GM21515 (cell line): ENCODE measurements at regions not wholly inside any gene's neighbourhood (a gene's known extent, or its start where the extent isn't known, plus 50 kb on each side); places are given as distances from the start of the nearest gene placed in this dataset.

Experiments
- ATAC-seq: cut with Tn5 transposase; IDR thresholded peaks from one replicate; pipeline ENCODE4 v1.9.1; 2021; ENCODE audit not compliant: unreplicated experiment

- no peak for ATAC-seq
These were observed 678.2 kb upstream of the FAM241A start for GRCh38 chr4:111466811-111467604.

GRCh38 chr4:111475001-111475400 lies 670.3 kb upstream of the FAM241A start:
- no peak for ATAC-seq

- ATAC-seq: no peak
These were observed 669.6 kb upstream of the FAM241A start for GRCh38 chr4:111475666-111476065.

- ATAC-seq: no peak
These were observed 664.7 kb upstream of the FAM241A start for GRCh38 chr4:111480510-111480909.

DNA sequence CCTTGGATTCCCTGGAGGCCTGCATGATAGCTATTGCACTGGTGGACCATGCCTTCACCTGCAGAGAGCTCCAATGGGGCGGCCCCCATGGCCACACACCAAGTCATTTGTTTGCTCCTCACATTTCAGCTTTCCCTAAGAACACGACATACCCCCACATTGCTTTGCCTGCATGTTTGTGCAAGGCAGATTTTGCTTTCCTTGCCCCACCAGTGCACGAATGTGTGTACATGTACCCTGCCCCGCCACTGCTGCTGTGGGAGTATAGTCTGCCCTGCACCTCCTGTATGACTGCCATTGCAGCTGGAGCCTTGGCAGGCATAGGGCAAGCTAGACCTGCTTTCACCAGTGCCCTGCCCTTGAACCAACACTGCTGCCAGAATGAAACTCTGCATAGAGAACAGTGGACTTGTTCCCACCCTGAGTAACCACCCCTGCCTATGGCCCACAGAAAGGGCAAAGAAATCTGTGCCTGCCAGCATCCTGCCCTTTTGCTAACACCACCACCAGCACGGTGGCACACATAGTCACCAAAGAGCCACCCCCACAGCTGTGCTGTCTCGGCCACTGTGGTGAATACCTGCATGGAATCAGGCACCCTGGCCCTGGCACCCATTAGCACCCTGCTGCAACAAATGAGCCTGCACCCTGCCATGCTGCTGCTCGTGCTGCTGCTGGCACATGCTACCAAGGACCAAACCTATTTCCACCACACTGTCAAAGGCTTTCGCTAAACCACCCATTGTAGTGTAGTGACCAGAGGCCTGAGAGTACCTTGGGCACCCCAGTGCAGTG lies 661.7 kb upstream of the FAM241A start:
- ATAC-seq: no peak

GRCh38 chr4:111492496-111492895 lies 652.8 kb upstream of the FAM241A start:
- ATAC-seq: no peak

- ATAC-seq: no peak
These were observed 650.8 kb upstream of the FAM241A start for GRCh38 chr4:111494471-111494870.

DNA sequence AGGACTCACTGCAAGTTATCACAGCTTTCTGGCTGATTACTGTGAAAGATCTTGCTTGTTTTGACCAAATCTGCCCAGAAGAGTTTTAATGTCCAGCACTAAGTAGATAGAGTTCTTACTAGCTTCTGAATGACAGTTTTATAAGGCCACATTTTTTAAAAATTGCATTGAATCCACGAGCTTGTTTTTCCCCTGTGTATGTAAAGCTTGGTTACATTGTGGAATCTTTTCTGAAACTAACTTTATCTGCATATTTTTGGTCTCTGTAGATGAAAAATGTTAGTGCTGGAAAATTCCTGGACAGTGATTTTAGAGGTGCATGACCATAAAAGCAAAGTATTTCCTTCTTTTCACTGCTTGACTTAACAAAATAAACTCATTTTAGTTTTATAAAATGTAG lies 650.3 kb upstream of the FAM241A start:
- no peak for ATAC-seq

DNA sequence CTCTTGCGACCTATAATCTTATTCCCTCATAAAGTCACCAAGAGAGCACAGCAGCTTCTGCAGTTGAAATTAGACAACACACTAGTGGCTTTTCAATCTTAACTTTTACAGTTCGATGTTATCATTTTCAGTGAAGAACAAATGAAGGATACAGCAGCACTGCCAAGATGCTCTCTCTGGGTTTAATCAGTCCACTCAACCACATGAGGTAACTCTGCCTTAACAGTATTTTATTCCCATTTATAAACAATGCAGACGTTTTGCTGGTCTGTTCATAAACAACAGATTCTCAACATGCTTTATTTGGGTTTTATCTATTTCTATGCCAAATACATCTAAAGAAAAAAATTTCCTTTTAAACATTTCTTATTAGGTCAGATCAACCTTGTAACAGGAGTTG lies 646.0 kb upstream of the FAM241A start:
- no peak for ATAC-seq

DNA sequence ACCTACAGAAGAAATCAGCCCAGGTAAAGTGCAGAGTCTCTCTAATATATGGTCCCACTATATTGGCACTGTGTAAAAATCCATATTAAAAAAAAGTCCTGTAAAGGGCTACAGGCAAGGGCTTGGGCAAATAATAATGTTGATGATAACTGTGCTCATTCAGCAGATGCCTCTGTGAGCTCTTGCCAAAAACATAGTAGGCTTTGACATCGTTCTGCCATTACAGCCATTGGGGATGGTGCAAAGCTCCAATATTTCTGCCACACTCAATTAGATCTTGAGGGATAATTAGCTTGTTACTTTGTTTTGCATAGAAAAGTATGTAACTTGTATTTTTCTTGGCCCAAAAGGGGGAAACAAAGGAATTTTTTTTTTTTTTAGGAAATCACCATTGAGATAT lies 645.5 kb upstream of the FAM241A start:
- no peak for ATAC-seq

DNA sequence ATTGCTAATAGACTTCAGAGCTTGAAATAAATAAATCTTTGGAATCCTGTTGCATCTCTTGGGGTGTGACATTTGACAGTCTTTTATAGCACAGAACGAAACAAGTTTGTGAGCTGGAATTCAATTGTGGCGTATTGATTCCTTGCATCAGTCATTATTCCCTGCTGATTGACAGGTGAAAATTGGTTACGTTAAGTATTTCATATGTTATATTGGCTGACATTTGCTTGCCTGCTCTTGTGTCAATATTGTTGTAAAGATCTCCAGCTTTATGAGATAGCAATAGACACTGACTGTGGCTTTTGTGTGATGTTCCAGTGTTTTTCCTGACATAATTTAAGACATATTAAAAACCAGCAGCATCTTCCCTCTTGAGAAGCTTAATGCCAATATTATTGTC lies 644.4 kb upstream of the FAM241A start:
- ATAC-seq: no peak

GRCh38 chr4:111501946-111502345 lies 643.3 kb upstream of the FAM241A start:
- no peak for ATAC-seq

GRCh38 chr4:111502626-111503025 lies 642.6 kb upstream of the FAM241A start:
- ATAC-seq: no peak

DNA sequence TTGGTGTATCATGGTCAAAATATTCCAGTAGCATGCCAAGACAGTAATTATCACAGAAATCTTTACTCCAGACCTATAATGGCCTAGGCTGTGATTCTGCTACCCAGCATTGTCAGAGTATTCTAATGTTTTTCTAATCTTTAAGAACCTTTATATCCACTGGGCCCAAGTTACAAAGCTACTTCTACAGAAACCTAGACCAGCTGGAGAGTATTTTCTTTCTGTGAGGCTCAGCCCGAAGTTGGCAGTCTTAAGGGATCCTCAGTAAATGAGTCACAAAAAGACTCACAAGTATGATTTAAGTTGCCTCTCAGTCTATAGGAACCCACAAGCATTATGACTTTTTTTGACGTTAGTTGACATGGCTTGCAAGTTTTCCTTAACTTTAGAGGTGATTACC lies 638.5 kb upstream of the FAM241A start:
- ATAC-seq: no peak

DNA sequence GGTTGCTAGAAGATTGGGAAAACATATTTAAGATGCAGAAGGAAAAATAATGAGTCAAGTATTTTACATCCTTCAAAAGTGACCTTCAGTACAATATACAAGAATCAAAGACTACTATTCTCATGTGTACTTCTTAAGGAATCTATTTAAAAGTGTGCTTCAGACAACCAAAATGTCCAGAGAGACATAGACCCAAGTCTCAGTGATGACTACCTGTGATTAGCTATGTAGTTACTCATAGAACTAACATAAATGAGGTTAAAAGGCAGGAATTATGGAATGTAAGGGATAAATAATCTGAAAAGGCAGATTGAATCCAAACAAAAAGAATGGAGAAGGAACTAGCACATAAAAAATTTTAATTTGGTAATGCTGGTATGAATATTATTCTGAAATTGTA lies 634.7 kb upstream of the FAM241A start:
- no peak for ATAC-seq

- no peak for ATAC-seq
These were observed 633.0 kb upstream of the FAM241A start for GRCh38 chr4:111512081-111512783.

- no peak for ATAC-seq
These were observed 625.6 kb upstream of the FAM241A start for GRCh38 chr4:111519683-111520082.

DNA sequence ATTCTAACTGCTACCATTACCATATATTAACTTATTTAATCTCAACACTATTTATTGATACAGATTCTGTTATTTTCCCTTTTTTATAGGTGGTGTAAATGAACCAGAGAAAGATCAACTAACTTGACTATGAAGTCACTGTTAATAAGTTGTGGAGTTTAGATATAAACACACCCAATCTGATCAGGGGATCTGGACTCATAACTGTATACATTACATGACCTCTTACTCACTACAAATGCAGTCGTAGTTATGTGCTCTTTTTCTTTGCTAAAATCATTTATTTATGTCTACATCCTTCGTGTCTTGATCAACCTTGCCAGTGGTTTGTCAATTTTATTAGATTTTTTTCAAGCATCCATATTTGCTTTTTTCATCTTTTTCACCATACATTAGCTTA lies 614.8 kb upstream of the FAM241A start:
- no peak for ATAC-seq

GRCh38 chr4:111535792-111536191 lies 609.5 kb upstream of the FAM241A start:
- no peak for ATAC-seq

- no peak for ATAC-seq
These were observed 608.1 kb upstream of the FAM241A start for GRCh38 chr4:111537165-111537564.

DNA sequence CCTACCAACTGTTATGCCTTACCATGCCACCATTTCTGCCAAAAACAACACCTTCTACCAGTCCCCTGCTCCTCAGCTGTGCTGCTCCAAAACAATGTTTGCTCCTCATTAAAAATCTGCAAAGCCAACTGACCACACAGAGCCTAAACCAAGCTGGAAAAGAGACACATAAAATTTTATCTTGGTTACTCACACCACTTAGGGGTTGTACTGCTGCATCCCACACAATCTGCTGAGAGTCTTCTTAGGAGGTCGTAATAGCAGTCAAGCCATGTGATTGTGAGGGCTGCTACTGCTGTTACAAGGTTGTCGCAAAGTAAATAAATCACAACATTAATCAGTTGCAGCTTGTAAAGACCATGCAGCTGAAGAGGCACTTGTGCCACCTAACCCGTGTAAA lies 607.4 kb upstream of the FAM241A start:
- no peak for ATAC-seq

DNA sequence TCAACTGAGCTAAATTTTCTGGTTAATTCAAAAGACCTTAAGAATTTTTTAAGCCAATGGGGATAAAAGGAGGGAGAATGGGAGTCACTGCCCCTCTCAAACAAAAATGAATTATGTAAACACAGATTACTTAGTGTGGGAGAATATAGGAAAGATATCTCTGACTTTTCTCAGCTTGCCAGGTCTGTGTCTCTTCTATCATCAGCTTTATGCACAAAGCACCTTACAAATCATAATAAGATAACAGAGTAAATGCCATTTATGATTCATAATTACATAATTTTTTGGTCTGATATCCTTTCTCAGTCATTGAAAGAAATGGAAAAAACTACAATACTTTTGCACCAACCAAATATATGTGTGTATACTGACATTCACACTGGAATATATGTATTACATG lies 604.6 kb upstream of the FAM241A start:
- no peak for ATAC-seq
